ENCODE measurements at regions not wholly inside any gene's neighbourhood (a gene's known extent, or its start where the extent isn't known, plus 50 kb on each side); places are given as distances from the start of the nearest gene placed in this dataset.
A peak's percentile ranks its signal among the peaks of the same experiment; 100 is the strongest.
"Not testable (repeated sequence)": the region's sequence is repeated elsewhere in the genome, so short reads cannot be mapped to it uniquely, and the experiment has no call there.

GRCh38 chr12:97714107-97714563 lies 251.5 kb downstream of the RMST start:
- H3K4me2 ChIP-seq (ENCODE audit: low read length) = no peak overlapping the region
- H2AFZ ChIP-seq (ENCODE audit: low read length) = no peak overlapping the region
- no peak overlapping the region for H3K4me3 ChIP-seq (ENCODE audit: low read depth, low read length, poor library complexity, severe bottlenecking)
- TF ChIP-seq CTCF (conservative IDR thresholded peaks at IDR 0.05; ENCODE audit: low read length) (no peak), EZH2phosphoT487 (IDR thresholded peaks at IDR 0.05; ENCODE audit: borderline replicate concordance, low read depth, low read length) (no peak)
- DNase-seq (ENCODE audit: low spot score) = no peak
- H3K36me3 ChIP-seq (ENCODE audit: insufficient read depth, low read length) = no peaks in the 10 kb centered on the region
- no peak overlapping the region for H3K27ac ChIP-seq (ENCODE audit: low read depth, low read length, poor library complexity, severe bottlenecking)
- CTCF ChIA-PET (ENCODE audit: unreplicated experiment) = no interaction called here
- H3K79me2 ChIP-seq (ENCODE audit: insufficient read depth, low read depth, low read length) = no peaks in the 10 kb centered on the region
- POLR2A ChIA-PET = interaction anchor here (0.6 kb wide), 2 partner anchors 523 to 656 kb away, joined by 3 to 4 read pairs; no protein-coding TSS in a partner anchor
- H4K20me1 ChIP-seq (ENCODE audit: insufficient read depth, low read length) = no peaks in the 10 kb centered on the region
- no peaks in the 10 kb centered on the region for H3K9me2 ChIP-seq (ENCODE audit: insufficient read depth, low read length)
- no TSS peak for BruUV-seq (replicated peaks)
- no peaks in the 10 kb centered on the region for H3K4me1 ChIP-seq (ENCODE audit: insufficient read depth, low read length, poor library complexity, severe bottlenecking)
- H3K9me3 ChIP-seq (ENCODE audit: low read length) = no peaks in the 10 kb centered on the region
- intact Hi-C loops (cut with micrococcal nuclease; ENCODE audit: unreplicated experiment) = no loop called here

- Histone ChIP-seq H3K36me3 (ENCODE audit: insufficient read depth, low read length) (no peaks in the 10 kb centered on the region), H3K4me2 (ENCODE audit: low read length) (no peak overlapping the region), H3K4me3 (ENCODE audit: low read depth, low read length, poor library complexity, severe bottlenecking) (no peak overlapping the region), H3K79me2 (ENCODE audit: insufficient read depth, low read depth, low read length) (no peaks in the 10 kb centered on the region), H4K20me1 (ENCODE audit: insufficient read depth, low read length) (no peaks in the 10 kb centered on the region), H3K27ac (ENCODE audit: low read depth, low read length, poor library complexity, severe bottlenecking) (no peak overlapping the region), H3K9me2 (ENCODE audit: insufficient read depth, low read length) (no peaks in the 10 kb centered on the region), H2AFZ (ENCODE audit: low read length) (no peak overlapping the region), H3K4me1 (ENCODE audit: insufficient read depth, low read length, poor library complexity, severe bottlenecking) (no peaks in the 10 kb centered on the region), H3K9me3 (ENCODE audit: low read length) (no peaks in the 10 kb centered on the region)
- CTCF ChIA-PET (ENCODE audit: unreplicated experiment) = no interaction called here
- intact Hi-C loops (cut with micrococcal nuclease; ENCODE audit: unreplicated experiment) = loop anchor here (2.0 kb wide), 1 partner anchor 656 kb away; no protein-coding TSS in a partner anchor
- BruUV-seq (replicated peaks) = no TSS peak
- POLR2A ChIA-PET = no interaction called here
- peak; percentile 8 for DNase-seq (ENCODE audit: low spot score)
- TF ChIP-seq EZH2phosphoT487 (IDR thresholded peaks at IDR 0.05; ENCODE audit: borderline replicate concordance, low read depth, low read length) (no peak), CTCF (conservative IDR thresholded peaks at IDR 0.05; ENCODE audit: low read length) (peak; percentile 56)
These were observed 253.8 kb downstream of the RMST start for GRCh38 chr12:97716356-97716755.

- H4K20me1 ChIP-seq (ENCODE audit: insufficient read depth, low read length); H3K79me2 ChIP-seq (ENCODE audit: insufficient read depth, low read depth, low read length); H2AFZ ChIP-seq (ENCODE audit: low read length); BruUV-seq (replicated peaks); H3K9me2 ChIP-seq (ENCODE audit: insufficient read depth, low read length); H3K4me1 ChIP-seq (ENCODE audit: insufficient read depth, low read length, poor library complexity, severe bottlenecking); H3K4me2 ChIP-seq (ENCODE audit: low read length); DNase-seq (ENCODE audit: low spot score); intact Hi-C loops (cut with micrococcal nuclease; ENCODE audit: unreplicated experiment); H3K36me3 ChIP-seq (ENCODE audit: insufficient read depth, low read length); H3K4me3 ChIP-seq (ENCODE audit: low read depth, low read length, poor library complexity, severe bottlenecking); CTCF ChIA-PET (ENCODE audit: unreplicated experiment); H3K9me3 ChIP-seq (ENCODE audit: low read length); H3K27ac ChIP-seq (ENCODE audit: low read depth, low read length, poor library complexity, severe bottlenecking): not testable (repeated sequence)
- POLR2A ChIA-PET = interaction anchor here (0.6 kb wide), 1 partner anchor 313 kb away, joined by 3 read pairs; no protein-coding TSS in a partner anchor
These were observed 261.2 kb downstream of the RMST start for GRCh38 chr12:97723801-97724200.
